HCT116 (cell line): ENCODE measurements at regions not wholly inside any gene's neighbourhood (a gene's known extent, or its start where the extent isn't known, plus 50 kb on each side); places are given as distances from the start of the nearest gene placed in this dataset.

Experiments
- ATAC-seq: fragments of 200-7000 bp; cut with Tn5 transposase; 2 replicates; pipeline ENCODE4 v1.9.1; 2020; ENCODE audit warnings: mild to moderate bottlenecking, moderate library complexity
- BruUV-seq: library from RNA; stranded (reverse); fragments of 400-500 nt; replicated peaks from 2 replicates; lab custom pipeline; 2021; lab: Mats Ljungman, UMichigan
- CTCF ChIA-PET: fragments of 300-600 bp; sonication (Branson Sonifier 250); formaldehyde crosslinking; loops from one replicate; lab custom pipeline; 2021; ENCODE audit warnings: antibody characterized with exemption; lab: Charles Lee
- POLR2A ChIA-PET: fragments of 300-600, 350-600 bp; sonication (Branson Sonifier 250); formaldehyde crosslinking; loops from one replicate; lab custom pipeline; 2021; ENCODE audit warnings: antibody characterized with exemption; lab: Charles Lee
- RAD21 ChIA-PET, 2 experiments: fragments of 300-600 bp; sonication (Branson Sonifier 250); formaldehyde crosslinking; loops; one replicate each; lab custom pipeline; 2023; ENCODE audit warnings: low total read pairs in 2 of 2; ENCODE audit not compliant: uncharacterized antibody in 2 of 2, unreplicated experiment in 2 of 2, low non-redundant PET in 1 of 2; lab: Charles Lee
- DNase-seq: peaks from one replicate; pipeline ENCODE4 v3.0.0-alpha.2; 2010; ENCODE audit warnings: low read depth, low spot score
- H2AFZ ChIP-seq: fragments of 200-600 bp; shearing (Covaris generic), sonication (generic); 2 replicates; pipeline ENCODE4 v1.6.1; 2017; ENCODE audit warnings: low read depth, mixed run types, mixed read lengths, antibody characterized with exemption, low read length; ENCODE audit not compliant: poor library complexity, severe bottlenecking
- H3K27ac ChIP-seq: 2 replicates; pipeline ENCODE4 v1.5.1; 2012; ENCODE audit warnings: low read depth, low read length
- H3K27me3 ChIP-seq: fragments of 200-600 bp; sonication (generic); 2 replicates; pipeline ENCODE4 v1.6.1; 2016; ENCODE audit warnings: mixed run types, low read length, mixed read lengths; ENCODE audit not compliant: insufficient read depth
- H3K36me3 ChIP-seq, 2 experiments: fragments of 200-500 bp in 1 of 2; fragments of 200-600 bp in 1 of 2; sonication (Bioruptor generic) in 1 of 2; sonication (generic) in 1 of 2; 2 replicates each; pipeline versions ENCODE4 v1.5.1 to v1.6.1; 2014 to 2016; ENCODE audit warnings: low read length in 2 of 2, inconsistent platforms in 1 of 2, mixed read lengths in 1 of 2, mixed run types in 1 of 2; ENCODE audit not compliant: insufficient read depth in 2 of 2, control insufficient read depth in 1 of 2
- H3K4me1 ChIP-seq, 2 experiments: fragments of 200-600 bp in 1 of 2; sonication (generic) in 1 of 2; 2 replicates each; pipeline versions ENCODE4 v1.5.1 to v1.6.1; 2012 to 2017; ENCODE audit warnings: low read length in 2 of 2, inconsistent platforms in 1 of 2, mild to moderate bottlenecking in 1 of 2, mixed read lengths in 1 of 2, mixed run types in 1 of 2, moderate library complexity in 1 of 2; ENCODE audit not compliant: insufficient read depth in 2 of 2, control insufficient read depth in 1 of 2
- H3K4me2 ChIP-seq: fragments of 200-600 bp; sonication (generic); 2 replicates; pipeline ENCODE4 v1.6.1; 2017; ENCODE audit warnings: mixed run types, low read length, mixed read lengths
- H3K4me3 ChIP-seq, 2 experiments: fragments of 200-600 bp in 1 of 2; sonication (generic) in 1 of 2; replicated peaks in 1 of 2; 2 replicates each; pipeline ENCODE4 v1.5.1; 2011 to 2016; ENCODE audit warnings: low read length in 2 of 2, control low read depth in 1 of 2, low read depth in 1 of 2, mild to moderate bottlenecking in 1 of 2, mixed read lengths in 1 of 2, mixed run types in 1 of 2
- H3K79me2 ChIP-seq: fragments of 200-600 bp; sonication (generic); 2 replicates; pipeline ENCODE4 v1.6.1; 2017; ENCODE audit warnings: mild to moderate bottlenecking, mixed run types, low read length, moderate library complexity, mixed read lengths; ENCODE audit not compliant: insufficient read depth
- H3K9ac ChIP-seq: fragments of 200-600 bp; sonication (generic); 2 replicates; pipeline ENCODE4 v1.6.1; 2016; ENCODE audit warnings: low read length, mixed read lengths
- H3K9me2 ChIP-seq: fragments of 200-600 bp; sonication (generic), shearing (Covaris generic); 2 replicates; pipeline ENCODE4 v1.6.1; 2017; ENCODE audit warnings: mixed run types, mild to moderate bottlenecking, moderate library complexity; ENCODE audit not compliant: insufficient read depth
- H3K9me3 ChIP-seq, 2 experiments: fragments of 200-500 bp in 1 of 2; fragments of 200-600 bp in 1 of 2; sonication (Bioruptor generic) in 1 of 2; sonication (generic) in 1 of 2; 2 replicates each; pipeline ENCODE4 v1.6.1; 2014 to 2017; ENCODE audit warnings: low read length in 2 of 2, mixed read lengths in 2 of 2, inconsistent platforms in 1 of 2, low read depth in 1 of 2, mild to moderate bottlenecking in 1 of 2, mixed run types in 1 of 2, moderate library complexity in 1 of 2; ENCODE audit not compliant: control insufficient read depth in 1 of 2, insufficient read depth in 1 of 2
- H4K20me1 ChIP-seq: fragments of 200-600 bp; sonication (generic), shearing (Covaris generic); 2 replicates; pipeline ENCODE4 v1.6.1; 2017; ENCODE audit warnings: mixed run types, mild to moderate bottlenecking, moderate library complexity; ENCODE audit not compliant: insufficient read depth
- ATF3 ChIP-seq: IDR thresholded peaks from 2 replicates; pipeline ENCODE4 v1.6.1; 2012
- CBX3 ChIP-seq: IDR thresholded peaks from 2 replicates; pipeline ENCODE4 v1.6.1; 2012; ENCODE audit warnings: low read depth
- CTCF ChIP-seq, 3 experiments: fragments of 200-600 bp in 1 of 3; sonication (generic) in 1 of 3; IDR thresholded peaks in 2 of 3; conservative IDR thresholded peaks in 1 of 3; 2 replicates each; pipeline ENCODE4 v1.5.1; 2012 to 2017; ENCODE audit warnings: low read depth in 2 of 3, low read length in 2 of 3, antibody characterized with exemption in 1 of 3, borderline replicate concordance in 1 of 3, control low read depth in 1 of 3, mild to moderate bottlenecking in 1 of 3, mixed read lengths in 1 of 3, mixed run types in 1 of 3, moderate library complexity in 1 of 3; ENCODE audit not compliant: insufficient read depth in 1 of 3
- EGR1 ChIP-seq: IDR thresholded peaks from 2 replicates; pipeline ENCODE4 v1.6.1; 2012; ENCODE audit warnings: low read depth
- ELF1 ChIP-seq: IDR thresholded peaks from 2 replicates; pipeline ENCODE4 v1.6.1; 2012; ENCODE audit warnings: low read depth, borderline replicate concordance
- EZH2 ChIP-seq: fragments of 200-600 bp; sonication (generic); IDR thresholded peaks from 2 replicates; pipeline ENCODE4 v1.6.1; 2017; ENCODE audit warnings: antibody characterized with exemption, mixed run types
- EZH2phosphoT487 ChIP-seq: fragments of 200-600 bp; IDR thresholded peaks from 2 replicates; pipeline ENCODE4 v1.6.1; 2018; ENCODE audit warnings: antibody characterized with exemption, borderline replicate concordance
- FOSL1 ChIP-seq: IDR thresholded peaks from 2 replicates; pipeline ENCODE4 v1.6.1; 2012; ENCODE audit warnings: low read depth
- POLR2A ChIP-seq: IDR thresholded peaks from 2 replicates; pipeline ENCODE4 v1.7.0; 2011; ENCODE audit warnings: borderline replicate concordance; ENCODE audit not compliant: insufficient read depth, insufficient read length; ENCODE audit errors: extremely low read depth
- POLR2AphosphoS5 ChIP-seq: IDR thresholded peaks from 2 replicates; pipeline ENCODE4 v1.6.1; 2011; ENCODE audit warnings: mild to moderate bottlenecking, low read depth, low read length, moderate library complexity
- REST ChIP-seq: IDR thresholded peaks from 2 replicates; pipeline ENCODE4 v1.6.1; 2012; ENCODE audit warnings: low read depth
- SRF ChIP-seq: IDR thresholded peaks from 2 replicates; pipeline ENCODE4 v1.6.1; 2012; ENCODE audit warnings: low read depth
- TCF7L2 ChIP-seq: IDR thresholded peaks from 2 replicates; pipeline ENCODE4 v1.7.0; 2011; ENCODE audit warnings: borderline replicate concordance, inconsistent platforms; ENCODE audit not compliant: insufficient read depth, insufficient read length; ENCODE audit errors: extremely low read depth
- YY1 ChIP-seq: IDR thresholded peaks from 2 replicates; pipeline ENCODE4 v1.6.1; 2011; ENCODE audit warnings: low read length, low read depth, moderate library complexity, mild to moderate bottlenecking; ENCODE audit not compliant: insufficient replicate concordance; ENCODE audit errors: extremely low read depth
- ZFX ChIP-seq: fragments of 450-650 bp; IDR thresholded peaks from 2 replicates; pipeline ENCODE4 v1.6.1; 2017
- ZNF274 ChIP-seq: fragments of 200-500 bp; sonication (Bioruptor generic); IDR thresholded peaks from 2 replicates; pipeline ENCODE4 v1.6.1; 2014; ENCODE audit warnings: mild to moderate bottlenecking, low read depth, low read length, inconsistent platforms
- intact Hi-C: fragments of 100-400 bp; cut with micrococcal nuclease; formaldehyde crosslinking; loops from 2 replicates; pipeline ENCODE4 v1.10.0; 2022

GRCh38 chr1:95496773-95497172, 262.8 kb downstream of the RWDD3 start:
- Histone ChIP-seq H3K27ac (no peak overlapping the region), H3K4me2 (no peak overlapping the region), H3K9me2 (no peaks in the 10 kb centered on the region), H3K27me3 (no peaks in the 10 kb centered on the region), H2AFZ (no peak overlapping the region), H3K4me3 (no peak overlapping the region), H3K9ac (no peak overlapping the region), H3K36me3 (no peaks in the 10 kb centered on the region), H3K4me1 (no peaks in the 10 kb centered on the region), H3K79me2 (no peaks in the 10 kb centered on the region), H4K20me1 (no peaks in the 10 kb centered on the region), H3K9me3 (no peaks in the 10 kb centered on the region)
- RAD21 ChIA-PET = no interaction called here
- intact Hi-C loops = no loop called here
- CTCF ChIA-PET = no interaction called here
- POLR2A ChIA-PET = no interaction called here
- no peak for DNase-seq
- TF ChIP-seq CBX3 (no peak), CTCF (IDR thresholded peaks at IDR 0.05 in 2 of 3, conservative IDR thresholded peaks at IDR 0.05 in 1 of 3; ENCODE audit: borderline replicate concordance in 1 of 3, insufficient read depth in 1 of 3, low read depth in 2 of 3, low read length in 2 of 3) (no peak), ATF3 (no peak), SRF (no peak), REST (no peak), POLR2AphosphoS5 (no peak), ZNF274 (no peak), TCF7L2 (no peak), FOSL1 (no peak), EZH2 (no peak), EZH2phosphoT487 (no peak), POLR2A (no peak), ELF1 (no peak), ZFX (no peak), EGR1 (no peak), YY1 (no peak)
- no peak for ATAC-seq
- no TSS peak for BruUV-seq
